ENCODE measurements at regions not wholly inside any gene's neighbourhood (a gene's known extent, or its start where the extent isn't known, plus 50 kb on each side); places are given as distances from the start of the nearest gene placed in this dataset.

DNA sequence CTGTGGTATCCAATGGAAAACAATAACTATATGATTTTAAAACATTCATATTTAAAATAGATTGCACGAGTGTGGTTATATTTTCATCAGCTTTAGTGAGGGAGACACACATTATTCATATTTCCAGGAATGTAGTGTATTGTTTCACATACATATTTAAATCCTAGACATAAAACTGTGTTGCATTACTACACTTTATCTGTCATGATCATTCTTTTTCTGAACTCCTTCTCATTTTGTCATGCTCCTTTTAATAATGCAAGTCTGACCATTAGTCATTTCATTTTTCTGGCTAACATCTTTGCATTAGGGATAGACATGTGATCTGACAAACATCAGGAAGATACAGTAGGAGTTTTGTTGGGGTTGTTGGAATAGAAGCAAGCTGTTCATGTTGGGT lies 1382.7 kb downstream of the PCDH7 start:
- intact Hi-C loops (cut with DNase I) = no loop called here
- ATAC-seq (no peak), DNase-seq (no peak)

DNA sequence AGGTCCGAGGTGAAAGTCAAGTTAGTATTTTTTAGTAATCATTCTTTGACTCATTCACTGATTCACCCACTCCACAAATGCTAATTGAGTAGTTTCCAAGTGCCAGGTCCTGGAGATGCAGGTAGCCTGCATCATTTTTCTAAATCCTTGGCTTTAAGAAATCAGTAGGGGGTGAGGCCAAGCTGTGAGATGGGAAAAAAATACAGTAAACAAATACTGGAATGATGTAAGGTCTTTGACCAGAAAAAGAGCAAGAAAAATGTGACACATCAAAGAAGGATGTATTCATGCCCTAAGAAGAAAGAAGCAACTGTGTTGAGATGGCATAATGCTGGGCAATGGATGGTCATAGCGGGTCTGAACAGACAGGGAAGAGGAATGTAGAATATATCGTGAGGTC lies 1386.6 kb downstream of the PCDH7 start:
- intact Hi-C loops (cut with DNase I) = no loop called here
- ATAC-seq (no peak), DNase-seq (no peak)

DNA sequence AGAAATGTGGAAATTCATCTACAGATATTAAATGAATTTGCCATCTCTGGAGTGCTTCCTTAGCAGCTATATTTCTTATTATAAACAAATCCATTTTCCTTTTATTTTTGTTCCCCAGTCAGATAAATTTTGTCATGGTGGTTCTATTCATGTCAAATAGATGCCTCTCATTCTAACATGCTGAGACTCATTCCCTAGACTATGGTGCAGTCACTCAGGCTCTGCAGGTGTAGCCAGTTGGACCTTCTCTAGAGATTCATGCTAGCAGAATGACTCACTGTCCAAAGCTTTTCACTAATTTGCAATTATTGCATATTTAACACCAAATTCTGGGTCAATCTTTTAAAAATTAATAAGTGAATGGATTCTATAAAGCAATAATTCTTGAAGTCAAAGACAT lies 1392.7 kb downstream of the PCDH7 start:
- DNase-seq = no peak
- intact Hi-C loops (cut with DNase I) = no loop called here
- no peak for ATAC-seq

DNA sequence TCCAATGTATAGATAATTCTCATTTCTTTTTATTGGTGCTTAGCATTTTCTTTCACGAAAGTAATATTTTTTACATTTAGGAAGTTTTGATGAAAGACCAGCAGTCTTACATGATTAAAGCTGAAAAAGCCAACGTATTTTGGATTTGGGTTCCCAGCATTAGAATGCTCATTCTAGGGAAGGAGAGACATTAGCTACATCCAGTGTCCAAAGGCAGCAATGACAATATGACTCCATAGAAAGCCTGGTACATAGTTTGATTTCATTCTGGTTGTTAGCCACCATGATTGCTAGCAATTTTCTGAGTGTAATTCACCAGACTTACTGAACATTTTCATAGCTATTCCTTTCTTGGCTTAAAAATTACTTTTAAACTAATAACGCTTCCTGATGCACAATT lies 1397.5 kb downstream of the PCDH7 start:
- no peak for DNase-seq
- intact Hi-C loops (cut with DNase I) = no loop called here
- ATAC-seq = no peak

DNA sequence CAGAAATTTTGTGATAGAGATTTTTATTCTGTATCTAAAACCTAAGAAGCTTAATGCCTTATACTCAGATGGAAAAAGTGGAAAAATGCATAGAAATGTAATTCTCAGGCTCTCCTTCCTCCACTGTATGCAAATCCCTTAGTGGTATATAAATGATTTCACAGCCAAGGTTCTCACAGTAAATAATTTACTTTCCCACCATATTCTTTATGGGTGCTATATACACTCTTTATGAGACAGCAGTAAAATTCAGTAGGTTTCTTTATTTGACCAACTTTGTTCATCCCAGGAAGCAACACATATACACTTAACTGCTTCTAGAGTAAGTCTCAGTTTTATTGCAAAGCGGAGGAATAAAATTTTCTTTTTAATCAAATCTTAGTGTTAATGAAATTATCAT lies 1399.7 kb downstream of the PCDH7 start:
- intact Hi-C loops (cut with DNase I) = no loop called here
- ATAC-seq (no peak), DNase-seq (no peak)

DNA sequence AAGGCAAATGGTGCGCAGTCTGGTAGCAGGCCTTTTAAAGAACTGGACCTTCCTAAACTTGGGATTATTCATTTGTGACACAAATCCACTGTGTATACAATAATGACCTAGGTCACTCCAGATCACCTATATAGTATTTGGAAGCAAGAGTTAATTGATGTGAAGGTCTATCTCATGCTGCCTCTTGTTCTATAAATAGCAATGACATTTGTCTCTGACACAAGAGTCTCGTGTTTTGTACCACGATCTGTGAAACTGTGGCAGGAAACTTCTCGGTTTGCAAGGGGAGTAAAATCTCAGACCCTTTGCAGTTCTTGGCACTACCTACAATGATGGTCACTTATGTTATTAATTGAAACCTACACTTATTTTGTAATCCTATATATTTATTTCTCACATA lies 1408.4 kb downstream of the PCDH7 start:
- intact Hi-C loops (cut with DNase I) = no loop called here
- DNase-seq (no peak), ATAC-seq (no peak)

DNA sequence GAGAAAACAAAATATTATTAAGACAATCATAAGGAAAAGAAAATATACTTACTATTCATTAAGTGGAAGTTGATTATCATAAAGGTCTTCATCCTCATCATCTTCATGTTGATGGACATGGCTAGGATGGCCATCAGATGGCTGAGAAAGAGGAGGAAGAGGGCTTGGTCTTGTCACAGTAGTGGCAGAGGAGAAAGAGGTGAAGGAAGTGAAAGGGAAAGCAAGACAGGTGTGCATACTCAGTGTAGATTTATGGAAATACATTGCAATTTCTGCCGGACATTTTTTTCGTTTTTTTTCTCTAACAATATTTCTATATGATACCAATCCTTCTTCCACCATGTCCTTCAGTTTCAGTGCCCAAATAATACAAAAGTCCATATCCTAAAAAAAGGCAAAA lies 1409.8 kb downstream of the PCDH7 start:
- no peak for DNase-seq
- ATAC-seq = no peak
- intact Hi-C loops (cut with DNase I) = no loop called here

DNA sequence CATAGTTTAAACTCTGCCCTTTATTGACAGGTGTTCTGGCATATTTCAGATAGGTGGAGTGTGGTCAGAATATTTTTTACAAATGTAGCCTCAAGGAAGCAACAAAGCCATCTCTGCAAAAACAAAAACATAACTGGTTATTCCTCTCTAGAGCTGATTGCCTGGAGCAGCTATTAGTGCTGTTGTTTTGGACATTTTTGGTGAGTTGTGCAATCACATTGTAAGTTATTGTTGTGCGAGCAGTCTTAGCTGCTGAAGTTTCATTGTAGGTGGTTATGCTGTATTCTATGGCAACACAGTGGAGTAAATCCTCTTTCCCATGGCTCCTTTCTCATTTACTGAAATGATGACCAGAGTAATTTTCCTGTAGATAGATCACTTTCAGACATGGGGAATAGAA lies 1413.0 kb downstream of the PCDH7 start:
- DNase-seq = no peak
- no peak for ATAC-seq
- intact Hi-C loops (cut with DNase I) = no loop called here

DNA sequence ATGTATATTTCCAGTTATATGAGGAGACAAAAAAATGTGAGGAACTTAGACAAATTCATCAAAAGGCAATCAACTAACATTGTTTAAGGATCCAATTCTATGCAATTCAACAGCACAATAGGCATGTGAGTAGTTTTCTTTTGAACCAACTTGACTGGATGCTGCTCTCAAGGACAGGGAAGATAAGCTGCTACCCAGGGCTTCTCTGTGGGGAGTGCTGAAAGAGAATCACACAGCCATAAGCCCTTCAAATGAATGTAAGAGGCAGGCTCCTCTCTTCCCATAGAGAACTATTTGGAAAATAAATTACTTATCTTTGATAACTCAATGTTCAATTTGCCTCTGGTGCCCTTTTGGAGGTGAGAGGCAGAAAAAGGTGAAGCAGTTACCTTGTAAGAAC lies 1413.6 kb downstream of the PCDH7 start:
- no peak for ATAC-seq
- intact Hi-C loops (cut with DNase I) = no loop called here
- no peak for DNase-seq

DNA sequence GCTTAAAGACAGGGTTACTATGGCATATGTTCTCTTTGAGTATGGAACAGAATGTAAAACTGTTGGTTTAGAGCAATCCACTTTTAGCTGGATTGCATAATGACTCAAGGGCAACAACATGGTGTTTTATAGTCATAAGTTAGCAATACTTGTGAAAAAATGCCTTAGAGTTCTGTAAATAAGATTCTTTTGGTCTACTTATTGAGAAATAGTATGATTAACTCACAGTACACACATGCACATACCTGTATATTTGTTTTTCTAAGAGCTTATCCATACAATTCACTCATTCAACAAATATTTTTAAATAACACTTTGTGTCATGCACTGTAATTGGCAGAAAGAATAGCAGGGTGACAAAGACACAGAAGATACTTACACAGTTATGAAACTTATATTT lies 1415.5 kb downstream of the PCDH7 start:
- intact Hi-C loops (cut with DNase I) = no loop called here

DNA sequence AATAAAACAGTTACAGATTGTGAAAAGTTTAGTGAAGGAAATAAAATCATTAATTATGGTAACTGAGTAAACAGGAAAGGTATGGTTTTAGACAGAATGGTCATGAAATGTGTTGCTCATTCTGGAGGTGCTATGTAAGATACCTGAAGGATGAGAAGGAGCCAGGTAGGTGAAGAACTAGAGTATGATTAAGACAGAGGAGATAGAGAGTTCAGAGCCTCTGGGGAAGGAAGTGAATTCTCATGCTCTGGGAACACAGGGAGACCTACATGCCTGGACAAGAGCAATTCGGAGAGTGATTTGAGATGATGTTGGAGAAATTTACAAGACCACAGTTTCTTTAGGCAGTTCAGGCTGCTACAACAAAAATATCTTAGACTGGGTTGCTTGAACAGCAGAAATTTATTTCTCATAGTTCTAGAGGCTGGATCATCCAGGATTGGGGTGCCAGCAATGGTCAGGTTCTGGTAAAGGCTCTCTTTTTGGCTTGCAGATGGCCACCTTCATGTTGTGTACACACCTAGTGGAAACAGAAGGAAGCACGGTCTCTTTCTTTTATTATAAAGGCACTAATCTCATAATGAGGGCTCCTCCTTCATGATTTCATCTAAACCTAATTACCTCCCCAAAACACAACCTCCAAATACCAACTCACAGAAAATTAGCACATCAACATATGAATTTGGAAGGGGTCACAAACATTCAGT lies 1416.1 kb downstream of the PCDH7 start:
- intact Hi-C loops (cut with DNase I) = no loop called here
- no peak for DNase-seq

More for the DNA sequence above, 1415.5 kb downstream of the PCDH7 start:
- no peak for ATAC-seq
- DNase-seq = no peak

DNA sequence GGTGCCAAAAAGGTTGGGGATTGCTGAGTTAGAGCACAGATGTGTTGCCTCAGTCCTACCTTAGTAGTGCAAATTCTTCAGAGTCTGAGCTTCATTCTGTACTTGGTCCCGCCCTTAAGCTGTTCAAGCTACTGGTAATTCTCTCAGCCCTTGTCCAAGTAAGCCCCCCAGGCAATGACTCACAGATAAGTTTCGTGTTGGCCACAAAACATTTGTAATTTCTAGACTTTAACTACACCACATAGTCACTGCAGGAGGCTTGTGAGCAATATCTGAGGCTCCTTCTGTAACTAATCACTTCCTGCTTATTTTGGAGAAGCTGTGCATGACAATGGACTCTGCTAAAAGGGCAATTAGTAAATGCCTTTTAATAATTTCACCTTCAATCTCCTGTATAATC lies 1420.5 kb downstream of the PCDH7 start:
- ATAC-seq (peak in 1 of 2 donors; percentile 72), DNase-seq (no peak)
- intact Hi-C loops (cut with DNase I) = no loop called here

More for the DNA sequence above, 1416.1 kb downstream of the PCDH7 start:
- no peak for ATAC-seq

DNA sequence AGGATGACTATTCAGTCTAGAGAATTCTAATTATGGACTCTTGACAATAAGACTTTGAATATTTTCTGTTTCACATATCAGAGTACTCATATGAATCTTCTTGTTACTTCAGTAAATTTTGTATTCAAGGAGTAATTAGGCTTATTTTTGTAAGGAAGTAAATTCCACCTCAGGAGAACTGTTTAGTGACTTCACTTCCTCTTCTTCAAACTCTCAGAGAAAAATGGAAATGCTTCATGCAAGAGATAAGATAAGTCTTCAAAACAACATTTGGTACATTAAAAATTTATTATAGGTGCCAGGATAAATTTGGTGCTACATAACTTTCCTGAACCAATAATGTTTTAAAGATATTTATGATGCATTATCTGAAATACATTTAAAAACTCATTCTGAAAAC lies 1421.9 kb downstream of the PCDH7 start:
- no peak for DNase-seq
- intact Hi-C loops (cut with DNase I) = no loop called here
- no peak for ATAC-seq

DNA sequence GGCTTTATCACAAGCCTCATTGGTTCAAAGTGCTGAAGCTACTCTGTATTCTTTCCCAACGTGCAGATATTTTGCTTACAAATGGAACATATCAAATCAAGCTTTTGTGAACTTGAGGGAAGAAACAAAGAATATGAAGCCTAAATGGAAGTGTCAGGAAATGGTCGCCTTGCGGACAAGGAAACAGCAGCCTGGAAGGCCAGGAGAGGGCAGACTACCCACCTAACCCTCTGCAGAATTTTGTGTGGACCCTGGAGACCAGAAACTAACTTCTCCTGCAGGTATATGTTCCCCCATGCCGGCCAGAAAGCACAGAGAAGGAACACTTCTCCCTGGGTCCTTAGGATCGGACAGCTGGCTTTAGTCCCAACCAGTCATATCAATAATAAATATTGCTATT lies 1425.8 kb downstream of the PCDH7 start:
- DNase-seq (no peak), ATAC-seq (no peak)
- intact Hi-C loops (cut with DNase I) = no loop called here

DNA sequence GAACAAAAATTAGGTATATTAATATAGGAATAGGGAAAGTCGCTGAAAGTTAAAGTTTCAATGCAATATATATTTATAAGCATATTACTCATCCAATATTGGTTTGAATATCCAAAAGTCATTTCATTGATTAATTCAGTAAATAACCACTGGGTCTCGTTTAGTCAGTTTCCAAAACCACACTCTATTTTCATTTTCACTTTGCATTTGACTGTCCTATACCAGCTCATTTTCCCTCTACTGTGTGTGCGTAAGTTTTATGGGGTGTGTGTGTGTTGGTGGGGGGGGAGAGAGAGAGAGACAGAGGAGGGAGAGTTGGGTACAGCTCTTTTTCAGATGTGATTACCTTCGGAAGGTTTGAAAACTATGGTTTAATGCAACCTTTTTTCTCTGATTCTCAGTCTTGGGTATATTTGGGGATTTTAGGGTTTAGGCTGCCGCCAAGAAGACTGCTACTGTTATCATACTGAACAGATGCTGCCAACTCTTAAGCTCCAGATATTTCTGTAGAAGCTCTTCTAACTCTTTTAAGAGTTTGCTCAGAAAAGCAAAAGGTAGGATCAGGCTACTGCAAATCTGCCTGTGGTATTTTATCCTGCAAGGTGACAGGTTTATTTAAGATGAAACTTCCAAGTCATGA lies 1427.4 kb downstream of the PCDH7 start:
- DNase-seq (no peak), ATAC-seq (no peak)
- intact Hi-C loops (cut with DNase I) = no loop called here

DNA sequence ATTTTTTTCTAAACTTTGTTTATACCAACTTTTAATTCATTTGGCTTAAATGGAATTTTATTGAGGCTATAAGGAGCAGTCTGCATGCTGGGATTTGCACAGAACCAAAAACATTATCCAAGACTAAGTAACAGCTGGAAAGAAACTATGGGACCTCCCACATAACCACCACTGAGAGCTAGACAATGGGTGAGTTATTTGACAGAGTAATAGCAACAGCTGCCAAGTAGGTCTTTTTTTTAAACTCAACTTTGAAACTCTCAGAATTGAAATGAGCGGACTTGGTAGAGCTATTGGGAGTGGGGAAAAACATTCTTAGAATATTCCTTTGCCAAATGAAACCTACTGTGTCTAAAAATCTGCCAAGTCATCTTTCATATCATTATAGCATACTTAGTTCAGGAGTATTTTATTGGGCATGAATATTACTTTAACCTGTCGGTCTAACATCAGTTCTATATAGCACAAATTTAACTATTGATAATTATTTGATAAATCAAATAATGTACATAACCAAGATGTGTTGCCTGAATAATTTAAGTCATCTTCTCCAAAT lies 1428.0 kb downstream of the PCDH7 start:
- ATAC-seq = peak in 1 of 2 donors; percentile 60
- intact Hi-C loops (cut with DNase I) = no loop called here
- DNase-seq = no peak

DNA sequence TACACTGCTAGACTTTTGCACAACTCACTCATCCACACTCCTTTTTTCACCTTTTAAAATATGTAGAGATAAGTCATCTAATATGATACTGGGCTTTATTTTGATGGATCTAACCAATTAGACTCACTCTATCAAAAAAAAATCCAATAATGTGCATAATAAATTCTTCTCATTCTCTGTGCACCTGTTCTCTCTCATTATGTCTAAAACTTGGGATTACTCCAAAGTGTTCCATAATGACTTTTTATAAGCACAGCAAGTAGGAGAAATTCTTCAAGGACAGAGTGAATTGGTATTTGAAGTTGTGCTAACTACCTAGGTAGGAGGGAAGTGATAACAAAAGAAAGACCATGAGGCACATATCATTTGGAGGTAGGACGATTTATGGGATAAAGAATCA lies 1438.8 kb downstream of the PCDH7 start:
- intact Hi-C loops (cut with DNase I) = no loop called here
- DNase-seq (no peak), ATAC-seq (no peak)

DNA sequence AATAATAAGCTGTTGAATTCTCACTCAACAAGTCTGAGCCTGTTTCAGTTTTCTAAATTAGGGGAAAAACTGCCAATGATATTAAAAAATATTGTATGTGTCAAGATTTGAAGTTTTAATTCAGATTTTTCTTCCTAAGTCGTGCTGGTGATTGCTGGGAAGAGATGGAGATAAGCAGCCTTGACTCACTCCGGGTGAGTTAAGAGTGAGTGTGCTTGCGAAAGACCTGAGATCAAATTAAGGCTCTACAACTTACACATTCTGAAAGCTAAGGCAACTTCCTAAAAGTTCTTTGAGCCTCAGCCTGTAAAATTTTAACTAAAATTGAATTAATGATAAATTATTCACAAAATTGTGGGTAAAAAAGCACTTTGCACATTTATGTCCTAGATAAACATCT lies 1441.2 kb downstream of the PCDH7 start:
- no peak for DNase-seq
- ATAC-seq = no peak
- intact Hi-C loops (cut with DNase I) = no loop called here

DNA sequence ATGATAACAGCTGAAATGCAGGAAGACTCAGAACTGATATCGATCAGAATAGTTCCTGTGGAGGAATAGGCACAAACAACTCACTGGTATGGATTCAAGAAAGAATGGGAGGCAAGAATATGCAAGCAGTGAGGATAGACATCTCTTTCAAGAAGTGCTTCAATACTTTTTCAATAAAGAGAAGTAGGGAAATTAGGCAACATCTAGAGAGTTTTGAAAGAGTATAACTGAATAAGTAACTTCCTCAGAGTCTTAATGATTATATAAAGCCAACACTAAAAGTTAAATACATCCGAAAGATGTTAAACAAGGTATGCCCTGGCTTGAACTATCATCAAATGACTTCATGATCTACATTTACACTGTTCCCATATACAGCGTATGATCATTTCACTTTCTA lies 1443.0 kb downstream of the PCDH7 start:
- no peak for DNase-seq
- intact Hi-C loops (cut with DNase I) = no loop called here
- no peak for ATAC-seq

DNA sequence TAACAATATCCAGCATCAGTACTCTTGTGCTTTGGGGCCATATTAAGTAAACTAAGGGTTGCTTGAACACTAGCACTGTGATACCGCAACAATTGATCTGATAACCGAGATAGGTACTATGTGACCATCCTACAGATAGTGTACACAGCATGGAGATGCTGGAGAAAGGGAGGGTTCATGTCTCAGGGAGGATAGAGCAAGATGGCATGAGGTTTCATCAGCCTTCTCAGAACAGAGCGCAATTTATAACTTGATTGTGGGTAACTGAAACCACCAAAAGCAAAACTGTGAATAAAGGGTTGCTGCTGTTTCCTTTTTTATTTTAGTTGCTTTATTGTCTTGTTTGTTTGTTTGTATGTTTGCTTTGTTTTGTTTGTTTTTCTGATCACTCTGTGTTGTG lies 1449.7 kb downstream of the PCDH7 start:
- intact Hi-C loops (cut with DNase I) = no loop called here
- no peak for ATAC-seq
- no peak for DNase-seq

DNA sequence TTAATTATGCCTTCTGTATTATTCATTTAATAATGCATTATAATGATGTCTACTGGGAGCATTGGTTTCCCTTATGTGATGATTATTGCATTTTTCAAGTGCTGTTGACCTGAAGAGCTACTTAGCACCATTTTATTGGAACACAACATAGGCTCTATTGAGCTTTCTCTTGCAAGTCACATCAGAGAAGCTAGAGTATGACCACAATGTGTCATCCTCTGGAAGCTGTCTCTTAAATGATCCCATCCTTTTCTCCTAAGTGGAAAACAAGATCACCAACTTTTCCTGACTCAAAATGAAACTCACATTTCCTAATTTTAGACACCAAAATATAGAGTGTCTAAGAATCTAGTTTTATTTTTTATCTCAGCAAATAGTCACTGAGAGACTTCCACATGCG lies 1451.9 kb downstream of the PCDH7 start:
- ATAC-seq (no peak), DNase-seq (no peak)
- intact Hi-C loops (cut with DNase I) = no loop called here

All from left cardiac atrium (tissue), 4 donors.